CD8-positive, alpha-beta memory T cell (primary cell): ENCODE measurements at regions not wholly inside any gene's neighbourhood (a gene's known extent, or its start where the extent isn't known, plus 50 kb on each side); places are given as distances from the start of the nearest gene placed in this dataset.

Experiments used
- CTCF ChIA-PET: fragments of 350-600 bp; sonication (Branson Sonifier 250); formaldehyde crosslinking; loops from one replicate; lab custom pipeline; 2021; ENCODE audit warnings: antibody characterized with exemption; lab: Charles Lee
- POLR2A ChIA-PET: fragments of 350-600 bp; sonication (Branson Sonifier 250); formaldehyde crosslinking; loops from one replicate; lab custom pipeline; 2021; ENCODE audit warnings: antibody characterized with exemption; lab: Charles Lee
- DNase-seq, 5 donors: peaks; one replicate each; pipeline versions ENCODE4 v3.0.0 to v3.0.0-alpha.2; 2020 to 2022; ENCODE audit warnings: mixed read lengths in 1 of 5
- H3K27ac ChIP-seq: one replicate; pipeline ENCODE4 v1.7.0; 2013; ENCODE audit warnings: low read depth, mild to moderate bottlenecking, low read length, moderate library complexity
- H3K27me3 ChIP-seq: 2 replicates; pipeline ENCODE4 v1.7.0; 2013; ENCODE audit warnings: low read length, mild to moderate bottlenecking; ENCODE audit not compliant: insufficient read depth, poor library complexity, severe bottlenecking
- H3K36me3 ChIP-seq: 2 replicates; pipeline ENCODE4 v1.7.0; 2013; ENCODE audit warnings: mild to moderate bottlenecking, low read length, moderate library complexity; ENCODE audit not compliant: insufficient read depth
- H3K4me1 ChIP-seq: 2 replicates; pipeline ENCODE4 v1.7.0; 2013; ENCODE audit warnings: mild to moderate bottlenecking, low read length, moderate library complexity; ENCODE audit not compliant: insufficient read depth
- H3K4me3 ChIP-seq: 2 replicates; pipeline ENCODE4 v1.7.0; 2013; ENCODE audit warnings: mild to moderate bottlenecking, low read length
- H3K9me3 ChIP-seq: 2 replicates; pipeline ENCODE4 v1.7.0; 2013; ENCODE audit warnings: mild to moderate bottlenecking, low read length
- H3K27ac Mint-ChIP-seq, 8 donors: one replicate each; pipeline ENCODE4 v1.8.0; 2020 to 2021; ENCODE audit warnings: mixed read lengths in 8 of 8, mild to moderate bottlenecking in 6 of 8, inconsistent platforms in 3 of 8, moderate library complexity in 3 of 8
- H3K27me3 Mint-ChIP-seq, 2 donors: one replicate each; pipeline ENCODE4 v1.8.0; 2020 to 2021; ENCODE audit warnings: mixed read lengths in 2 of 2, mild to moderate bottlenecking in 1 of 2, moderate library complexity in 1 of 2
- H3K36me3 Mint-ChIP-seq, 3 donors: one replicate each; pipeline ENCODE4 v1.8.0; 2020 to 2021; ENCODE audit warnings: mixed read lengths in 3 of 3, inconsistent platforms in 1 of 3, mild to moderate bottlenecking in 1 of 3
- H3K4me1 Mint-ChIP-seq, 3 donors: one replicate each; pipeline ENCODE4 v1.8.0; 2020 to 2021; ENCODE audit warnings: mixed read lengths in 3 of 3, inconsistent platforms in 1 of 3, mild to moderate bottlenecking in 1 of 3
- H3K4me3 Mint-ChIP-seq, 7 donors: one replicate each; pipeline ENCODE4 v1.8.0; 2020 to 2021; ENCODE audit warnings: mixed read lengths in 7 of 7, mild to moderate bottlenecking in 6 of 7, moderate library complexity in 4 of 7, inconsistent platforms in 2 of 7
- H3K9me3 Mint-ChIP-seq, 5 donors: one replicate each; pipeline ENCODE4 v1.8.0; 2020 to 2022; ENCODE audit warnings: mixed read lengths in 5 of 5, mild to moderate bottlenecking in 3 of 5, moderate library complexity in 2 of 5, inconsistent platforms in 1 of 5

DNA sequence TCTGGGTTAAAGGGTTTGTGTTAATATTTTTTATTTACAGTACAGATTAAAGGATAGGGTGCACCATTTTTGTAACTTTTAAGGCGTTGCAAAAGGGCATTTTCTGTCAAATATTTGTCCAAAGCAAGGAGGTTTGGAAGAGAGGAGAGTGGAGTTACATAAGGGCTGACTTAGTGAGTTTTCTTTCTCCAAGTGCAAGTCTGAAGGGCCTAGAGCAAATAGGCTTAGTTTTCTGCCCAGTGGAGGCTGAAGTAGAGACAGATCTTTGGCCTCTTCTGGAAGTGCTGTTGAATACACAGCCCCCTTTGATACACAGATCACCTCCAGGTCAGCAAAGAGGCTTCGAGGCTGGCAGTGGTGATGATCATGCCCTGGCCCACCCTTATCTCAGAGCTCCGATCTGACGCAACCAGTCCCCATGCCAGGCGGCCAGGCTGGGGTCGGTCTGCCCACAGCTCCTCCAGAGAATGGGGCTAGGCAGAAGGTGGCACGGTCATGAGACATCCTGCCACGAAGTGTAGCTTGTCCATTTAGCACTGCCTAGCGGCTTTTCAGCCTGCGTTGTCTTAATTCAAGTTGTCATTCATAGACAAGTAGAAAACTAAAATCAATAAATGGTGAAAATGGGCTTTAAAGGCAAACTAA lies 79.5 kb upstream of the IRX3 start:
- Histone ChIP-seq H3K4me1 (no peaks in the 10 kb centered on the region), H3K4me3 (no peak overlapping the region), H3K27me3 (no peaks in the 10 kb centered on the region), H3K27ac (no peak overlapping the region), H3K36me3 (no peaks in the 10 kb centered on the region), H3K9me3 (no peaks in the 10 kb centered on the region)
- no peak for DNase-seq
- Mint-ChIP-seq H3K27me3 (peaks cover 17 to 39% of the 10 kb centered on the region in 2 donors), H3K27ac (no peak overlapping the region), H3K36me3 (no peaks in the 10 kb centered on the region), H3K4me3 (no peak overlapping the region), H3K4me1 (no peaks in the 10 kb centered on the region), H3K9me3 (peaks cover 0 to 4% (median 0%) of the 10 kb centered on the region in 5 donors)
- ChIA-PET POLR2A (no interaction called here), CTCF (no interaction called here)

DNA sequence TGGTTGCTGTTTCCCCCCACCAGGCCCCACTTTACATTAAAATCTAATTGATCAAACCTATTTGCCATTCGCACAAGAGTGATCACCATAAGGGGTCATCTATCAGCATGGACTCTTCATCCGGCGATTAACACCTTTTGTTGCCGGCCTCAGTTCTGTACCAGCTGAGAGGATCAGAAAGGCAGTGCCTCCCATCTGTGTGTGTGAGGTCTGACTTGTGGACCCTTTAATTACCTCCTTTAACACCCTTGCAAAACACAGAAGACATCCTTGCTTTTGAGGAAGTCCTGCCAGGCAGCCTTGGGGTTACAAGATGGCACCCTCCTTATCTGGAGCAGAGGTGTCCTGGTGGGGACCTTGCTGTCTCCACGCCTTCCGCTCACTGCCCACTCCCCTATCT lies 77.2 kb upstream of the IRX3 start:
- H3K27ac ChIP-seq: no peak overlapping the region
- Mint-ChIP-seq H3K9me3 (peaks cover 0 to 3% (median 0%) of the 10 kb centered on the region in 5 donors), H3K4me1 (no peaks in the 10 kb centered on the region), H3K27me3 (peaks cover 9 to 35% of the 10 kb centered on the region in 2 donors), H3K27ac (no peak overlapping the region), H3K36me3 (no peaks in the 10 kb centered on the region), H3K4me3 (no peak overlapping the region)
- DNase-seq: no peak
- H3K36me3 ChIP-seq: no peaks in the 10 kb centered on the region
- CTCF ChIA-PET: no interaction called here
- H3K4me3 ChIP-seq: no peak overlapping the region
- H3K4me1 ChIP-seq: no peaks in the 10 kb centered on the region
- POLR2A ChIA-PET: no interaction called here
- H3K9me3 ChIP-seq: no peaks in the 10 kb centered on the region
- no peaks in the 10 kb centered on the region for H3K27me3 ChIP-seq

DNA sequence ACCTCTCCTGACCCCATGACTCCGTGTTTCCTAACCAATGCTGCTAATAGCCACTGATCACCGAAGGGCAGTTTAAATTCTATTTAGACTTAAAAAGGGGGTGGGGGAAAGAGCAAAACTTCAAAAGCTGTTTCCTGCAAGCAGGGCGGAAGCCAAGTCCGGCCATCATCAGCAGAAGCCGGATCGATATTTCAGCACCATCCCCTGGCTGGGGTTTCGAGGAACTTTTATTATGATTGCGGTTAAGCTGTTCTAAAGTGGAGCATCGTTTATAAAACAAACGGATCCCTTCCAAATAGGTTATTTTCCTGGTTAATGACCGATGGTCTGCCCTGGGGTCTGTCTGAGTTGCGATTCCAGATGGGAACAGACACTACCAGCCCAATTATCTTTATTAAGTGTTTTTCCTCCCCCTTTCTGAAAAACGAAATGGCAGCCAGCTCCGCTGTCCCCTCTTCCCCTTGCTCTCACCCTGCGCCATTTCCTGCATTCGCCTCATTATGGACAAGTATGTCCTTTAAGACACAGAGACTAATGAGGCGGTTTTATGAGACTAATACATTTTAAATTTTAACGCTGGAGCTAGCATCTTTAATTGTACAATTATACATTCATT lies 76.1 kb upstream of the IRX3 start:
- no peaks in the 10 kb centered on the region for H3K4me1 ChIP-seq
- H3K27ac ChIP-seq: no peak overlapping the region
- H3K27me3 ChIP-seq: no peaks in the 10 kb centered on the region
- H3K4me1 Mint-ChIP-seq: no peaks in the 10 kb centered on the region
- ChIA-PET CTCF (no interaction called here), POLR2A (no interaction called here)
- peaks cover 0 to 3% (median 0%) of the 10 kb centered on the region in 5 donors for H3K9me3 Mint-ChIP-seq
- no peaks in the 10 kb centered on the region for H3K36me3 ChIP-seq
- DNase-seq: no peak
- no peak overlapping the region for H3K4me3 Mint-ChIP-seq
- no peaks in the 10 kb centered on the region for H3K36me3 Mint-ChIP-seq
- no peak overlapping the region for H3K4me3 ChIP-seq
- H3K27me3 Mint-ChIP-seq: peaks cover 13 to 38% of the 10 kb centered on the region in 2 donors
- H3K9me3 ChIP-seq: no peaks in the 10 kb centered on the region
- no peak overlapping the region for H3K27ac Mint-ChIP-seq

DNA sequence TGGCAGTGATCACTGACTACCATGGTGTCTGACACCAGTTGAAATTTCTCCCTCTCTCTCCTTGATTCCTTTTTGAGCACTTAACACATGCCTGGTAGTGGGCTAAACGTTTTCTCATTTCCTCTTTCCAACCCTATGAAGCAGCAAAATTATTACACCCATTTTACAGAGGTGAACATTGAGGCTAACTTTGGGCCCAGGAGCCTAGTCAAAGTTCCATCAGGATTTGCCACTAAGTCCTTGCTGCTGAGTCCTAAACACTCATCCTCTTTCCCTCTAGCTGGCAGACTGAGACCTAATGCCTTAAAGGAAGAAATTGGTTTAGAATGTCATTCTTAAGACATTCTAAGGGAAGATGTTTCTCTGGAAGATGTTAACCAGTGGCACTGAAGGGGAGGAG lies 74.7 kb upstream of the IRX3 start:
- Mint-ChIP-seq H3K9me3 (peaks cover 0 to 6% (median 0%) of the 10 kb centered on the region in 5 donors), H3K4me1 (no peaks in the 10 kb centered on the region), H3K36me3 (no peaks in the 10 kb centered on the region), H3K27ac (no peak overlapping the region), H3K4me3 (no peak overlapping the region), H3K27me3 (peaks cover 13 to 42% of the 10 kb centered on the region in 2 donors)
- Histone ChIP-seq H3K27ac (no peak overlapping the region), H3K27me3 (no peaks in the 10 kb centered on the region), H3K36me3 (no peaks in the 10 kb centered on the region), H3K9me3 (no peaks in the 10 kb centered on the region), H3K4me1 (no peaks in the 10 kb centered on the region), H3K4me3 (no peak overlapping the region)
- CTCF ChIA-PET: no interaction called here
- no peak for DNase-seq
- POLR2A ChIA-PET: no interaction called here

DNA sequence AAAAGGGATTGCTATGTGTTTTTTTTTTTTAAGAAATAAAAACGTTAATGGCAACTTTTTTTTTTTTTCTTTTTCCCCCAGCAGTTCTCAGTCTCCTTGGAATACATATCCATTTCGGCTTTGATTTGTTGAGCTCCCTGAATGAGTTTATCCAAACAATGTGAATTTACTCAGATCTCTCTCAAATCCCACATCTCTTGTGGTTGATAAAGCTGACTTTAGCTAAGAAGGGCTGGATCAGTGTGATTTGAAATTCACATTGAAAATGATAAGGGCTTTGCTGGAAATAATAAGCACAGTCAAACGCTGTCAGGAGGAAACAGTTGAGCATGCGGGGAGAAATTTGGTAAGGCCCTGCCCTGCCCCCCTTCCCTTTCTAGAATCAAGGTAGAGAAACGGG lies 74.1 kb upstream of the IRX3 start:
- no peaks in the 10 kb centered on the region for H3K9me3 ChIP-seq
- no peaks in the 10 kb centered on the region for H3K36me3 ChIP-seq
- H3K27ac ChIP-seq: no peak overlapping the region
- H3K27me3 Mint-ChIP-seq: peaks cover 13 to 42% of the 10 kb centered on the region in 2 donors
- peaks cover 0 to 6% (median 0%) of the 10 kb centered on the region in 5 donors for H3K9me3 Mint-ChIP-seq
- H3K4me3 Mint-ChIP-seq: no peak overlapping the region
- no peaks in the 10 kb centered on the region for H3K4me1 Mint-ChIP-seq
- no peak overlapping the region for H3K4me3 ChIP-seq
- POLR2A ChIA-PET: no interaction called here
- no peaks in the 10 kb centered on the region for H3K4me1 ChIP-seq
- no peak overlapping the region for H3K27ac Mint-ChIP-seq
- no peaks in the 10 kb centered on the region for H3K36me3 Mint-ChIP-seq
- DNase-seq: no peak
- no peaks in the 10 kb centered on the region for H3K27me3 ChIP-seq
- CTCF ChIA-PET: no interaction called here

DNA sequence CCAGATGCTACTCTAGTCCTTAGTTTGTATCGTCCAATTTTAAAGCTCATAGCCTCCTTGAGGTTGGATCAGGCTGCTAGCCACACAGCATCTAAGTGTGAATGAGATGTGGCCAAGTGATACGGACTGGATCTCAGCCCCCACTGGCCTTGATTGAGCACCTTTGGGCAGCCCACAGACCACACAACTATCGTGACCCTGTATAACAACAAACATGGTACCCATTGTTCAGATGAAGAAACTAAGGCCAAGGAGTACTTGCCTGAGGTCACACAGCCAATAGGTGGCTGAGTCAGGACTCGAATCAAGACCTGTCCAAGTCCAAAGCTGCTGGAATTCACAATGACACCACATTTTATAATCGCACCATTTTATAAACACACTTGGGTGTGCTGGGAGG lies 73.0 kb upstream of the IRX3 start:
- Mint-ChIP-seq H3K4me1 (no peaks in the 10 kb centered on the region), H3K27me3 (peaks cover 11 to 38% of the 10 kb centered on the region in 2 donors)

DNA sequence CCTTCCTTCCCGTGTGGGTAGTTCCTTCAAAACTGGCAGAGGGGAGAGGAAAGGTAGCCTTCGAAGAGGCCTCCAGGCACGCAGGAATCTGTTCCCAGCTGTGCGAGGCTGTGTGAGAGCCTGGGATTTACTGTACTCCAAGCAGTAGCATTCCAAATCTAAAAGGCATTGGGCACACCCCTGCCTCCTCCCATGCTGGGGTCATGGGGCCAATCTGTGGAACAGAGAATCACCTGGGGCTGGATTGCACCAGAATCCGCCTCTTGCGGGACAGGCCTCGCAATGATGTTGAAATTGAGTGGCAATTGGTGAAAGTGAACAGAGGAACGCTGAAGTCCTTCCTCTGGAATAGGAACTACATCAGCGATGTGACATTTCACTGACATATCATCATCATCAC lies 72.5 kb upstream of the IRX3 start:
- no peak for DNase-seq
- Mint-ChIP-seq H3K4me3 (no peak overlapping the region), H3K27me3 (peaks cover 10 to 38% of the 10 kb centered on the region in 2 donors), H3K9me3 (peaks cover under 1 to 8% (median 3%) of the 10 kb centered on the region in 5 donors), H3K4me1 (no peaks in the 10 kb centered on the region), H3K27ac (no peak overlapping the region), H3K36me3 (no peaks in the 10 kb centered on the region)
- no peak overlapping the region for H3K27ac ChIP-seq
- ChIA-PET CTCF (no interaction called here), POLR2A (no interaction called here)
- H3K4me3 ChIP-seq: no peak overlapping the region
- no peaks in the 10 kb centered on the region for H3K27me3 ChIP-seq
- no peaks in the 10 kb centered on the region for H3K9me3 ChIP-seq
- H3K36me3 ChIP-seq: no peaks in the 10 kb centered on the region
- H3K4me1 ChIP-seq: no peaks in the 10 kb centered on the region

More for the DNA sequence above, 73.0 kb upstream of the IRX3 start:
- no peaks in the 10 kb centered on the region for H3K36me3 Mint-ChIP-seq
- DNase-seq: no peak
- H3K27ac Mint-ChIP-seq: no peak overlapping the region
- H3K27ac ChIP-seq: no peak overlapping the region
- H3K9me3 ChIP-seq: no peaks in the 10 kb centered on the region
- ChIA-PET CTCF (no interaction called here), POLR2A (no interaction called here)
- H3K9me3 Mint-ChIP-seq: peaks cover 0 to 6% (median 3%) of the 10 kb centered on the region in 5 donors
- H3K4me1 ChIP-seq: no peaks in the 10 kb centered on the region
- no peaks in the 10 kb centered on the region for H3K36me3 ChIP-seq
- no peaks in the 10 kb centered on the region for H3K27me3 ChIP-seq
- H3K4me3 Mint-ChIP-seq: no peak overlapping the region
- no peak overlapping the region for H3K4me3 ChIP-seq

DNA sequence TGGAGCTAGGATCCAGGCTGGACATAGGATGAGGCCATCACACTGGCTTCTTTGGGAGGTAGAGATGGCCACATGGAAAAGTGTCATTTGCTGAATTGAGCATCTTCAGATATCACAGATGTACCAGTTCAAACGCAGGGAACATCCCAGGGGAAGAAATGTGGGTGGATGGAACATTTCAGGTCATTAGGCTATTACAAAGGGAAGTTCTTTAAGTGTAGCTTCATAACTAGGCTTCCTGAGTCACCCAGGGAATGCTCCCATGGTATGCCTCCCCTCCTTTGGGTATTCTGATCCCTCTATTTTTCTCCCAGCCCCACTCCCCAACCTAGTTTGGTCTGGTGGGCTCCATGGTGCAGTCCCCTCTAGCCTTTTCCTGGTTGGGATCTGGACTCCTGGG lies 69.8 kb upstream of the IRX3 start:
- Histone ChIP-seq H3K36me3 (no peaks in the 10 kb centered on the region), H3K9me3 (no peaks in the 10 kb centered on the region), H3K4me3 (no peak overlapping the region), H3K4me1 (no peaks in the 10 kb centered on the region), H3K27ac (no peak overlapping the region), H3K27me3 (no peaks in the 10 kb centered on the region)
- no peak overlapping the region for H3K4me3 Mint-ChIP-seq
- H3K36me3 Mint-ChIP-seq: no peaks in the 10 kb centered on the region
- peaks cover 3 to 12% (median 5%) of the 10 kb centered on the region in 5 donors for H3K9me3 Mint-ChIP-seq
- no peak for DNase-seq
- no peak overlapping the region for H3K27ac Mint-ChIP-seq
- H3K27me3 Mint-ChIP-seq: peaks cover 7 to 21% of the 10 kb centered on the region in 2 donors
- H3K4me1 Mint-ChIP-seq: no peaks in the 10 kb centered on the region
- POLR2A ChIA-PET: no interaction called here
- CTCF ChIA-PET: no interaction called here
